ENCODE measurements at regions not wholly inside any gene's neighbourhood (a gene's known extent, or its start where the extent isn't known, plus 50 kb on each side); places are given as distances from the start of the nearest gene placed in this dataset.
"Not testable (repeated sequence)": the region's sequence is repeated elsewhere in the genome, so short reads cannot be mapped to it uniquely, and the experiment has no call there.

DNA sequence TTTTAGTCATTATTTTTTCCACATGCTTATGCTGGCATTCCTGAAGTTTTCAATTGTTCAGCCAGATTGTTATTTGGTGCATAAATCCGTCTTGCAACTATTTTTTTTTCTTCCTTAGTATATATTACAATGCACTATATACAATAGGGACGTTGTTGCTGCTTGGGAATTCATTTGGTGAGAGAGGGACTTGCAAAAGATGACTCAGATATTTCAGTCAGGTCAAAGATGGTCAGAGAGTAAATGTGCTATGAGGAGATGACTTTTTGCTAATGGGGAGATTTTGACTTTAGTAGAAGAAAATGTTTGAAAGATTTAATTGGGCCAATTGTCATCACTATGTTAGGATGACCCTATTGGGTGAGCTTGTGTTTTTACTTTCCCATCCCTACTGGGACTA lies 348.4 kb upstream of the MTPN start:
- DNase-seq (ENCODE audit: low read depth in 3 of 3), result no peak

DNA sequence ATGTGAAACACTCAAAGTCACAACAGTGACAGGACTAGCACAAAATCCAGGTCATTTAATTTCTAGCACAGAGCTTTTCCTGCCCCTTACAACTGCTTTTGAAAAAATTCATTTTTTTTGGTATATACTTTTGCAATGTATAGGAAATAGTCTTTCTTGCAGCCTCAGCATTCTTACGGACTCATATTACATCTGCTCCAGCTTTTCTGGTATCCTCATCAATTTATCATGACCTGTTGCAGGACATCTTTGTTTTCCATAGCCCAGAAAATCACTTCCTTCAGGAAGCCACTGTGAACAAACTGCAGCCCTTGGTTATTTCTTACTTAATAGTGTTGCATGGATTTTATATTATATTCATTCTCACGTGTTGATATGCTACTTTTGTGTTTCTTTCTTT lies 347.9 kb upstream of the MTPN start:
- DNase-seq (ENCODE audit: low read depth in 3 of 3), result no peak

DNA sequence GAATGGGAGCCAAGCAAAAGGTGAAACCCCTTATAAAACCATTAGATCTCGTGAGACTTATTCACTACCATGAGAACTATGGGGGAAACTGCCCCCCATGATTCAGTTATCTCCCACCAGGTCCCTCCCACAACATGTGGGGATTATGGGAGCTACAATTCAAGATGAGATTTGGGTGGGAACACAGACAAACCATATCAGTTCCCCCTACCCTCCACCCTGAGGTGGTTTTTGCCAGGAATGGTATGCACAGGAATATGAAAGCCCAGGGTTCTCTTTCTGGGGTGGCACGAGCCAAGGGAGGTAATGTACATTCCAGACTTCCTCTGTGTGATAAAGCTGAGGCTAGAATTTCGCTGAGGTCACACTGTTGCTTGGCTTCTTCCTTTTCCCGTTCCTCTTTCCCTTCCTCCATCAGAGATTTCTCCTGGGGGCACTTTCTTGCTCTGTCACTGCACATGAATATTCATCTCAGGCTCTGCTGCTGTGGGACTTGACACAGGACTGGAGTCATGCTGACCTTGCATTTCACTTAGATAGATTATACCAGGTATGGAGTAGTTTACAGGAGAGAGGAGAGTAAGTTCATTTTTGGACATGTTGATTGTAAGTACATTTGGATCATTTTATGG lies 347.0 kb upstream of the MTPN start:
- no peak for DNase-seq (ENCODE audit: low read depth in 3 of 3)

DNA sequence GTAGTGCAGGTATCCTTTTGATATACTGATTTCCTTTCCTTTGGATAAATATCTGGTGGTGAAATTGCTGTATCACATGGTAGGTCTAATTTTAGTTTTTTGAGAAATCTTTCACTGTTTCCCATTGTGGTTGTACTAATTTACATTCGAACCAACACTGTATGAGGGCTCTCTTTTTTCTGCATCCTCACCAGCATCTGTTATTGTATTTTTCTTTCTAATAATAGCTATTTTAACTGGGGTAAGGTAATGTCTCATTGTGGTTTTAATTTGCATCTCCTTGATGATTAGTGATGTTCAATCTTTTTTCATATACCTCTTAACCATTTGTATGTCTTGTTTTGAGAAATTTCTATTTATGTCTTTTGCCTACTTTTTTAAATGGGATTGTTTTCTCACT lies 335.4 kb upstream of the MTPN start:
- no peak for DNase-seq (ENCODE audit: low read depth in 3 of 3)

DNA sequence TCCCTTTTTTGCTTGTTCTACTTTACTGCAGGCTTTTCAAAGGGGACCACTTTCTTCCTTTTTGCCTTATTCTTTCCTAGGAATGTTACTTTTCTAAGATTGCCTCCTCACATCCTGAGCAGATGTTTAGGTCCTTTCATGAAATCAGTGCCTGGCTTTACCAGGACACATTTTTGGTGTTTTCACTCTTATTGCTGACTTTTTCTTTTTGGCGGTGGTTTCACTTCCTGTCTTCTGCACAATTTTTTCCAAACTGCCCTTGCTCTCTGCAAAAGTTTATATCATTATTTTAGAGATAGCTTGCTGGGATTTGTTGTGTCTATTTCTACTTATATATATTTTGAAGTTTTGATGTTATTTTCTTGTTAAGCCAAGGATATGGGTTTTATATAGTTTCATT lies 332.2 kb upstream of the MTPN start:
- DNase-seq (ENCODE audit: low read depth in 3 of 3), result no peak

DNA sequence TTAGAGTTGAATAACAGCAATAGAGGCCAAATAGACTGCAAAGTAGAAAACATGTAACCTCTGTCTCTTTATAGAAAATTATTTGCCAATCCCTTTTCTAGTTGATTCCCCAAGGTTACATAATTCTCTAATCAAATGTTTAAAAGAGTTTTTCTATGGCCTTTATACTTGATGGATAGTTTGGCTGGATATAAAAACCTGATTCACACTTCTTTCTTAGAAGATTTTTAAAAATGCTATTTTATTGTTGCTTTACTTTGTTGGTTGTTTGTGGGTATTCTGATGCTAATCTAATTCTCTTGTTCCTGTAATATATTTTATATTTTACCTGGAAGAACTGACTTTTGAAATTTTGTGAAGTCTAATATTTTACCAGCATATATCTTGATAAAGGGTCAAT lies 331.1 kb upstream of the MTPN start:
- no peak for DNase-seq (ENCODE audit: low read depth in 3 of 3)

DNA sequence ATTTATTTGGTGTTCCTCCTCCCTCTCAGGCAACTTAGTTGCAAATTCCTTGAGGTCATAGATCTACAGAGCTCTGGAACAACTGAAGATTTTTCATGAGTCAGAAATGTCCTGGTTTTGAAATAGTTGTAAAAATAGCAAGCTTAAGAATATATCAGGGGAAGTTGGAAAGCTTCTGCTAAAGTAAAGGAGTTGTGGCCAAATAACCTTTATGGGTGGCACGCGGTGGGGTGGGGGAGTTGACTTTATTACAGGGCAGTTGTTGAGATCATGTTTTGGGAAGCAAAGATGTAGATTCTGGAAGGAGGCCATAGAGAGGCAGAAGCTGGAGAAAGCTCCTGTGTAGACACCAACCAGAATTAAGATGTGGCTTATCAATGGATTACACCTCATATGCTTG lies 326.0 kb upstream of the MTPN start:
- no peak for DNase-seq (ENCODE audit: low read depth in 3 of 3)

DNA sequence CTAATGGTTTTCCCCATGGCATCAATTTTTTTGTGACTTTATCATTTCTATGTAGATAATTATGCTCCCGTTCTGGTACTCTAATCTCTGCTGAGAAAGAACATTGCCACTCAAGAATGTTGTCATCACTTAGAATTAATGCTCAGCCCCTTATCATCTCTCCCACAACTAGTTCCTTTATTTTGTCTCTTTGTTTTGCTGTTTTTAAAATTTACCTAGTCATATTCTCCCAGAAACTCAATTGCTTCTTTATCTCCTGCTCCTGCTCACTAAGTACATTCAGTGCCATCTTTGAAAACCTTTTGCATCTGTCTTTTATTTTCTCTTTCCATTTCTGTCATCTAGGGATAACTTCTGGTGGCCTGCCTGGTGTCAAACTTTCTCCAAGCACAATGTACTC lies 324.9 kb upstream of the MTPN start:
- DNase-seq (ENCODE audit: low read depth in 3 of 3), result no peak

DNA sequence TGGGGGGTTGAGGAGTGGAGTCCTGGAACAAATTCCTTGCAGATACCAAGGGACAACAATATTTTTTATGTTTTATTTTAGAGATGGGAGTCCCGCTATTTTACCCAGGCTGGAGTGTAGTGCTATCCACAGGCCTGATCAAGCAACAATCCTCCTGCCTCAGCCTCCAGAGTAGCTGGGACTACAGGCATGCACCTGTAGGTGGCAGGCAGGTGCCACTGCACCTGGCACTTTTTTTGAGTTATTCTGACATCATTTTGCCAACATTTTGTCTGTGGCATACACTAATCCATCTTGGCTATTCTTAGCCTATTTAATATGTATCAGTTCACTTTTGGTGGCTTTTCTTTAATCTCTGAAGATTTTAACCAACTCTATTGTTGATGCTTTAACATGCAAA lies 317.8 kb upstream of the MTPN start:
- DNase-seq (ENCODE audit: low read depth in 3 of 3), result no peak

DNA sequence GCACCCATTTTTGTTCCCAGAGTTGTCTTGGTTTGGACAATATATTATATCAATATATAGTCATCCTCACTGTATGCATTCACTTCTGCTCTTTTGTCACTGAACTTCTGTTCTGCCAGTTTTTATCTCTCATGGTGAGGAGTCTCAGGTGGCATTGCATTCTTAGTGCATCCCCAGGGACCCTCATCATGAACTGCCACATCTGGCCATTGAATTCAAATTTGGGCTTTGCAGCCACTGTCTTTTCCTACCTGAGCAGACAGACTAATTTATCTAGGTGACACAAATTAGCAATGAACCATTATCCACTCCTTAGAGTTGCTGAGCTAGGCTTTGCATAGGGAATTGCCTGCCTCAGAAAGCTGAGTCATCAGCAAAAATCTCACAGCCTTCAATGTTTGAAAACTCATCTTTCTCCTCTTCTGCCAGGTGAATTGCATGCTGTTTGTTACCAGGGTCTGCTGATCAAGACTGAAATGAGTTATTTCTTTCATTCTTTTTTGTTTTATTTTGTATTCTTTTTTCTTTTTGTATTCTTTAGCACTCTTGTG lies 316.8 kb upstream of the MTPN start:
- no peak for DNase-seq (ENCODE audit: low read depth in 3 of 3)

DNA sequence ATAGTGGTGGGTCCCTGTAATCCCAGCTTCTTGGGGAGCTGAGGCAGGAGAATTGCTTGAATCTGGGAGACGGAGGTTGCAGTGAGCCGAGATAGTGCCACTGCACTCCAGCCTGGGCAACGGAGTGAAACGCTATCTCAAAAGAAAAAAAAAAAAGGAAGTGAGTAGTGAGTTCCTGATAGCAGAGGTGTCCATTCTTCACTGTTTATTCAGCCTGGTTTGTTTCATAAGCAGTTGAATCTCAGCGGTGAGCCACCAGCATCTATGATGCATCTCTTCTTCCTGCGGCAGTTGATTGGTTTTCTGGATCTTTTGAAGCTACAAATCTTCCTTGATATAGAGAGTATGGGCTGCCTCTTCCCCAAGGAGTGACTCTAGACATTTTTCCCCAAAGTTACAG lies 316.1 kb upstream of the MTPN start:
- no peak for DNase-seq (ENCODE audit: low read depth in 3 of 3)

DNA sequence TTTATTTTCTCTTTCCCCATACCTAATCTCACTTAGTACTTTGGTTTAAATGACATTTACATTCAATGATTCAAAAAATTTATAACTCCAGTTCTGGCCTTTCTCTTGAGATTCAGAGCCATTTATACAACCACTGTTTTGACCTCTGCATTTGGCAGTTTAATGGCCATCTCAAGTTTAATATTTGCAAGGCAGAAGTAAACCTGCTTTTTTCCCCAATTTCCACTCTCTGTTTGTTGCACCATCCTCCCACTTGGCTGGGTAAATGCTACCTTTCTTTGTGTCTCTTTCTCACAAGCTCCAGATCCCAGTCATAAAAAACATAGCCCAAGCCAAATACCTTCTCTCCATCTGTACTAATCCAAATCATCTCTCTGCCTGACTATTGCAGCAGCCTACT lies 315.2 kb upstream of the MTPN start:
- DNase-seq (ENCODE audit: low read depth in 3 of 3), result no peak

DNA sequence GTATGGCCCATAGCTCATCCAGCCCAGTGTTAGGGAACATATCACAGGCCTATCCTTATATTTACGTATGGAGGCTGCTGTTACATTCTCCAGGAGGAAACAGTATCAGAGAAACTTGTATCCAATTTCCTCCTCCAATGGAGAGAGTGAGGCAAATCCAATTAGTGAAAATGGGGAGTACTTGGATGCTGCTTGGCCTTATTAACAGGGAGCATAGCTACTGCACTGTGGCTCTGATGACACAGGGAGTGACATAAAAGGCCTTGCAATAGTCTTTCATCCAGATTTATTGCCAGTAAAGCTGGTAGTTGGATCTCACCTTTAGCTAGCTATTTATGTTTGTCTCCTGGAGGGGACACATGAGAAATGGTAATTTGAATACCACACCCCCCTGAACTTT lies 313.2 kb upstream of the MTPN start:
- DNase-seq (ENCODE audit: low read depth in 3 of 3), result no peak

DNA sequence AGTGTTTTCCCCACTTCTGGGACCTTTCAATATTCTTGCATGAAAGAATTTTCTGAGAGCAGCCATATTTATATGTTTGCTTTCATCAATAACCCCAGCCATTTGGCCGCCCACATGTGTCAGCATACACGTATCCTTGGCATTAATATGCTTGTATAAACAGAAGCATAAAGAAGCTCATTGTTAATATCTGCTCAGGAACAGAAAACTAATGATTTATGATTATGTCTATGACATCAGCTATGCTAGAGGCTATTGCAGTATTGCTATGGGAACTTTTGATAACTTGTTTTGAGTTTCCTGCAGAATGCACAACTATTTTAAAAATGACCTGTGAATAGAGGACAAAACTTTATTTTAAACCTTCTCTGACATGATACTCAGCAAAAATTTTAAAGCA lies 300.9 kb upstream of the MTPN start:
- no peak for DNase-seq (ENCODE audit: low read depth in 3 of 3)

DNA sequence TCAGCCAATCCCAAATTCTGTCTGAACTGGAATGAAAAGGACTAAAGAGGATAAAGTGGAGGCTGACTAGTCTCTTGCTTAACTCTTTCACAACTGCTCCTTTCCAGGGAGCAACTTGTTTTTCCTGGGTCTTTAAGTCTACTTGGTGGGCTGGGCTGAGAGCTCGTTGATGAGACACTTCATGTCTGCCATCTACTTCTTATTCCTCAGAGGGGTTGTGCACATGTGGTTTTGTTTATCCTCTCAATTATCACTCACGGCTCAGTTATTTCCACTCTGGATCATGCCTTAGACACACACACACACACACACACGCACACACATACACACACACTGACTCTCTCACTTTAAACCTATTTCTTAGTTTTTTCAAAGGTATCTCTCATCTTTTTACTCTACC lies 298.6 kb upstream of the MTPN start:
- DNase-seq (ENCODE audit: low read depth in 3 of 3), result no peak

DNA sequence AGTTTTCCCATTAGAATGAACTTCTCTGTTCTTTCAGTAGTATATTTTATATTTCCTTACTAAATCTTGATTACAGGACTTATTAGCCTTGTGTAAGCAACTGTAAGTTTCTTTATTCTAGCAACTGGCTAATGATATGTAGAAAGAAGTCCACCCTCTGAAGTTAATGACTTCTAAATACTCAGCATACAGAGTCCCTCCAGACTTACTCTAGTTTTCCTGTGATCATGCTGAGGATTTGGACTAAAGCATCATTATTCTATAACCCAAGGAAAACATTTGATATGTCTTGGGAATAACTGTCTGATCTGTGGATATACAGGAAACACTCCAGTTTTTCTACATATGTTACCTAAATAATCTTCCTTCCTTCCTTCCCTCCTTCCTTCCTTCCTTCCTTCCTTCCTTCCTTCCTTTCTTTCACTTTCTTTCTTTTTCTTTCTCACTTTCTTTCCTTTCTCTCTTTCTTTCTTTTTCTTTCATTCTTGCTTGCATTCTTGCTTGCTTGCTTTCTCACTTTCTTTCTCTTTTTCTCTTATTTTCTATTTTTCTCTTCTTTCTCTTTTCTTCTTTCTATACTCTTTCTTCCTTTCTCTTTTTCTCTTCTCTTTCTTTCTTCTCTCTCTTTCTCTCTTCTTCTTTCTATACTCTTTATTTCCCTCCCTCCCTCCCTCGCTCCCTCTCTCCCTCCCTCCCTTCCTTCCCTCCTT lies 297.6 kb upstream of the MTPN start:
- DNase-seq (ENCODE audit: low read depth in 3 of 3), result no peak

DNA sequence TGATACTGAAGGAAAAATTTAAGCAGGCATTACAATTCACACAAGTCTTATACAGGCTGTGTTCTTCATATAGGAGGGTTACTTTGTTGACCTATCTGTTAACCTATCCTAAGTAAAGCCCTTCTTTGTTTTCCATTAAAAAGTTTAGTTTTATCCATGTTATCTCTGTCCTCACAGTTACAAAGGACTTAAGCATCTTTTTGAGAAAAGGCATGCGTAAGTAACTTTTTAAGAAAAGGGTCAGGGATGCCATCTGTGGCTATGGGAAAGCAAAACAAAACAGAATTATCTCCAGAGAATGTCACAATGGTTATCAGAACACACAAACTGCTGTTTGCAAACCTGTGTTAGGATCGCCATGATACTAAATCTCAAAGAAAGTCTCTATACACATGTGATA lies 295.8 kb upstream of the MTPN start:
- DNase-seq (ENCODE audit: low read depth in 3 of 3), result no peak

DNA sequence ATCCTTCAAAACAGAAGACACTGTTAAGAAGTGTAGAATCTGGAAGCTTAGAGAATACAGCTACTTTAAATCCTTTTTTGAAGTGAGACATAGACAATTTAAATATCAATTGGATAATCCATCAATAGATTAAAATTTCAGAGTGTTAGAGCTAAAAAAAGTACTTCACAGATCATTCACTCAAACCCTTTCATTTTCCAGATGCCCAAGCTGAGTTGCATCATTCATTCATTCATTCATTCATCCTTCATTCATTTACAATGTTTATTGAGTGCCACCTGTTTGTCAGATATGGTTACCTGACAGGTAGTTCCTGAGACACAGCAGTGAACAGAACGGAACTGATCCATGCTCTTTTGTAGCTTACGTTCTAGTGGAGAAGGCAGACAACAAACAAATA lies 290.7 kb upstream of the MTPN start:
- no peak for DNase-seq (ENCODE audit: low read depth in 3 of 3)

DNA sequence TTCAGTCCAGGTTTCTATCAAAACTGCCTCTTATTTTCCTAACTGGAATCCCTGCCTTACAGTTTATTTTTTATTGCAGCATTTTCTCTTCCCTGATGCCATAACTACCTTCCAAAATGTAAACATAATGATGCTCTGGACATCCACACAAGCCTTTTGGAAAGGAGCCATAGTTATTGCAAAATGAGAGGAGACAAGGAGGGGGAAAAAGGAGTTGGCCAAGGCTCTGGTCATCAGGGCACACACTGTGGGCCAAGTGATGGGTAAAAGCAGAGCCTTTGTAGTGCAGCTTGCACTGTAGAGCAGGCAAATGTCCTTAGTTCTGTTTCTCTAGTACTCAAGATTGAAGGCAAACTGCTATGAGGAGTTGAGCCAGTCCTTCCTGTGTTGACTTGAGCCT lies 289.3 kb upstream of the MTPN start:
- DNase-seq (ENCODE audit: low read depth in 3 of 3), result no peak

DNA sequence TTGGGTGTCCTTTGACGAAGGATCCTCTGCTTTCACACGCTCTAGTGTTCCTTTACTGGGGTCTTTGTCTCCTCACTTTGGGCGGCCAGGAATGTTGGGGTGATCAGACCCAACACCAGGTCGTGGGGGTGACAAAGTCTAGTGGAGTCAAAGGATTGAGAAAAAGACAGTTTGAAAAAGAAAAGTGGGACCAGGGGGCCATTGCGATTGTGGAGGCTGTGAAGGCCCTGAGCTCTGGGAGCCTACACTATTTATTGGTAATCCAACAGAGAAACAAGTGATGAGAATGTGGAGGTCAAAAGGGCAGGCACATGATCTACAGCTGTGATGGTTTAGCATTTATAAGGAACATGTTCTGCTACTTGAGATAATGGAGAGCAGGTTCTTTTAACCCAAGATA lies 287.1 kb upstream of the MTPN start:
- DNase-seq (ENCODE audit: low read depth in 3 of 3), result not testable (repeated sequence)

DNA sequence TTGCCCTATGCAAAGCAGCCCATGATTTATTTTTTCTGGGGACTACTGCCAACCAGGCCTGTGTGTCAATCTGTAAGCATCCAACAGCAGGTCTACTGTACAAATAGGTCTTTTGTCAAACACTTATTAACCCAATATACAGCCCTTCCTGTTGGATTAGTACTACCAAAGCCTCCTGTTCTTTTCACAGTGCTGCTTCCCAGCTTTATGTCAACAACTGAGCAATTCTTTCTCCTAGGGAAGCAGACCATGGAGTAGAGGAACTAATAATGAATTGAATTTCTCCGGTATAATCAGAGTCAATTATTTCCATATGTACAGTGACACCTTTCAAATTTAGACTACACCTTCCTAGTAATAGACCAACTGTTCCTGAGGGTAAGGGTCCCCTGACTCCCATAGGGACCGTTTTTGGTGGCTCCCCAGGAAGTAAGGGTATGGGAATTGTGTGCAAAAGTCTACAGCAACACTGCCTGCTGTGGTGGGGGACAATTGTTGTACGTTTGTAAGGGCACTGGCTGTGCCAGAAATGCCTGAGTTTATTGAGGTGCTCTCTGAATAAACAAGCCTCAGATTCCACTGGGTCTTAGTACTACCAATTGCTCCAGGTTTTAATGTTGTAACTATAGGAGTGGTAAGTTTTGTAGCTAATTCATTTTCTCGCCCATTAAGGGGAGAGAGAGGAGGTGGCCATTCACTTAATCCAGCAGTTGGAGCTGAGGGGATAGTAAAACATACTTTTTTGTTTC lies 286.1 kb upstream of the MTPN start:
- not testable (repeated sequence) for DNase-seq (ENCODE audit: low read depth in 3 of 3)

DNA sequence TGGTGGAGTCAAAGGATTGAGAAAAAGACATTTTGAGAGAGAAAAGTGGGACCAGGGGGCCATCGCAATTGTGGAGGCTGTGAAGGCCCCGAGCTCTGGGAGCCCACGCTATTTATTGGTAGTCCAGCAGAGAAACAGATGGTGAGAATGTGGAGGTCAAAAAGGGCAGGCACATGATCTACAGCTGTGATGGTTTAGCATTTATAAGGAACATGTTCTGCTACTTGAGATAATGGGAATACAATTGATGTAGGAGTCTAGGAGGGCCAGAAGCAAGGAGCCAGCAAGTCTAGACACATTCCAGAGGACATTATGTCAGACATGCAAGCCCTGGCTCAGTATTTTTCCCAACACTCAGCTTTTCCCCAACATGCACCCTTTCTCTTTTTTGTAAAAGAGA lies 283.4 kb upstream of the MTPN start:
- not testable (repeated sequence) for DNase-seq (ENCODE audit: low read depth in 3 of 3)

DNA sequence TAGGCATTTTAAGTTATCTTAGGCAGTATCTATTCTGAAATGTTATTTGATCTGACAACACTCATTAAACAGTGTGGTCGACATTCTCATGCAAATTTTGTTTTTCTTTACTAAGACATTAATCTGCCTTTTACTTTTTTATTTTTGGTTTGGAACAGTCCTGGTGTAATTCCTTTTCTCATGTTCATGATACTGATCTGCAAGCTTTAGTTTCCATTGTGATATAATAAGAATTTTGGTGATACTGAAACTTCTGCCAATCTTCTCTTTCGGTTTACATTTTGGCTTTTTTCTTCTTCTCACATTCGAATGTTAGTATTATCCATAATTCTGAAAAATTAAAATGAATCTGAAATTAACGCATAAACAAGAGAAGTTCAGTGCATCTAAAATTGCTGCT lies 281.9 kb upstream of the MTPN start:
- no peak for DNase-seq (ENCODE audit: low read depth in 3 of 3)
